ENCODE measurements at regions not wholly inside any gene's neighbourhood (a gene's known extent, or its start where the extent isn't known, plus 50 kb on each side); places are given as distances from the start of the nearest gene placed in this dataset.

GRCh38 chr2:45173513-45173912, 164.3 kb upstream of the SIX2 start:
- TF ChIP-seq CTCF (IDR thresholded peaks at IDR 0.05; ENCODE audit: low read depth, low read length, missing input control) (no peak), YY1 (IDR thresholded peaks at IDR 0.05) (no peak), RAD21 (IDR thresholded peaks at IDR 0.05) (no peak), REST (IDR thresholded peaks at IDR 0.05) (no peak), MAX (IDR thresholded peaks at IDR 0.05) (no peak)
